Endothelial cell of umbilical vein (primary cell): ENCODE measurements at regions not wholly inside any gene's neighbourhood (a gene's known extent, or its start where the extent isn't known, plus 50 kb on each side); places are given as distances from the start of the nearest gene placed in this dataset.
"Not testable (repeated sequence)": the region's sequence is repeated elsewhere in the genome, so short reads cannot be mapped to it uniquely, and the experiment has no call there.

Source experiments
- EZH2 ChIP-seq: IDR thresholded peaks from 2 replicates; pipeline ENCODE4 v1.6.1; 2012; ENCODE audit warnings: borderline replicate concordance, low read depth, mild to moderate bottlenecking, moderate library complexity, low read length, inconsistent platforms; ENCODE audit not compliant: severe bottlenecking
- FOS ChIP-seq: IDR thresholded peaks from 2 replicates; pipeline ENCODE4 v1.6.1; 2011; ENCODE audit warnings: mild to moderate bottlenecking, low read length, moderate library complexity, borderline replicate concordance; ENCODE audit not compliant: insufficient read depth
- GATA2 ChIP-seq: IDR thresholded peaks from 2 replicates; pipeline ENCODE4 v1.7.0; 2011; ENCODE audit warnings: low read depth, mild to moderate bottlenecking, moderate library complexity, mixed read lengths, low read length; ENCODE audit not compliant: insufficient read length, insufficient read depth
- JUN ChIP-seq: IDR thresholded peaks from 2 replicates; pipeline ENCODE4 v1.6.1; 2011; ENCODE audit warnings: borderline replicate concordance, low read depth; ENCODE audit not compliant: insufficient read length, insufficient read depth
- MYC ChIP-seq: IDR thresholded peaks from one replicate; pipeline ENCODE4 v1.6.1; 2011; ENCODE audit warnings: mild to moderate bottlenecking, low read depth, low read length
- POLR2A ChIP-seq: IDR thresholded peaks from 2 replicates; pipeline ENCODE4 v1.6.1; 2012; ENCODE audit warnings: low read depth, mild to moderate bottlenecking, control low read depth, low read length
- POLR2AphosphoS5 ChIP-seq: IDR thresholded peaks from 2 replicates; pipeline ENCODE4 v1.6.1; 2012; ENCODE audit warnings: low read depth, mild to moderate bottlenecking, control low read depth, low read length, moderate library complexity; ENCODE audit not compliant: insufficient read depth
- TF ChIP-seq, protein P1 (sequence below), 2 donors: IDR thresholded peaks; 1 replicate in 1 of 2; 2 replicates in 1 of 2; pipeline ENCODE4 v1.5.1; 2011; ENCODE audit warnings: low read length in 2 of 2, mild to moderate bottlenecking in 2 of 2, moderate library complexity in 2 of 2, control low read depth in 1 of 2, inconsistent platforms in 1 of 2, low read depth in 1 of 2; ENCODE audit not compliant: insufficient read depth in 1 of 2; ENCODE audit errors: extremely low read depth in 1 of 2
- TF ChIP-seq, protein P2 (sequence below): IDR thresholded peaks from 2 replicates; pipeline ENCODE4 v1.6.1; 2011; ENCODE audit not compliant: insufficient read depth, insufficient read length

DNA sequence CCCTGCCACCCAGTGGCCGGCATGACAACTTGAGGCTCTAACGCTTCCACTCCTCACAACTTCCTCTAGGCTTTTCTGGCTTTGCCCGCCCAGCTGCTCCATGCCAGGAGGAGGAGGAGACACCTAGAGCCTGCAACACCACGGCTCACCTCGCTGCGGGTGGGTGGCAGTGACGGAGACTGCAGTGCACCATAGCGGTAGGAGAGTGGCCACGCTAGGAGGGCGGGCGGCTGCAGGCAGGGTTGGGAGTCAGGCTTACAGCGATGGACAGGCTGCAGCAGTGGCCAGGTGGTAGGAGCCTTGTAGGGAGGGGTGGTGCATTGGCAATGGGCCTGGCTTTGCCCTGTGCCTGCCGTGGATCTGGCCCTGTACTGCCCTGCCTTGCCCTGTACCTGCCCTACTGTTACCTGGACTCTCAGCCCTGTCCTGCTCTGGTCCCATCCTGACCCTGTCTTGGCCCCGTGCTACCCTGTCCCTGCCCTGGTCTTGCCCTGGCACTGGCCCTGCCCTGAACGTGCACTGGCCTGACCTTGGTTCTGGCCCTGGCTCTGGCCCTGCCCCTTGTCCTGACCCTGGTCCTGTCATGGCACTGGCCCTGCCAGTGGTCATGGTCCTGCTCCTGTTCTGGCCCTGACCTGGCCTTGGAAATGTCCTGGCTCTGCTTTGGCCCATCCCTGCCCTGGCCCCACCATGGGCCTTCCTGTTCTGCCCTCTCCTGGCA lies 540.8 kb downstream of the FOXD4L6 start:
- TF ChIP-seq JUN, FOS, POLR2AphosphoS5, POLR2A, EZH2, GATA2, MYC: not testable (repeated sequence)
- TF ChIP-seq, protein P1, sequence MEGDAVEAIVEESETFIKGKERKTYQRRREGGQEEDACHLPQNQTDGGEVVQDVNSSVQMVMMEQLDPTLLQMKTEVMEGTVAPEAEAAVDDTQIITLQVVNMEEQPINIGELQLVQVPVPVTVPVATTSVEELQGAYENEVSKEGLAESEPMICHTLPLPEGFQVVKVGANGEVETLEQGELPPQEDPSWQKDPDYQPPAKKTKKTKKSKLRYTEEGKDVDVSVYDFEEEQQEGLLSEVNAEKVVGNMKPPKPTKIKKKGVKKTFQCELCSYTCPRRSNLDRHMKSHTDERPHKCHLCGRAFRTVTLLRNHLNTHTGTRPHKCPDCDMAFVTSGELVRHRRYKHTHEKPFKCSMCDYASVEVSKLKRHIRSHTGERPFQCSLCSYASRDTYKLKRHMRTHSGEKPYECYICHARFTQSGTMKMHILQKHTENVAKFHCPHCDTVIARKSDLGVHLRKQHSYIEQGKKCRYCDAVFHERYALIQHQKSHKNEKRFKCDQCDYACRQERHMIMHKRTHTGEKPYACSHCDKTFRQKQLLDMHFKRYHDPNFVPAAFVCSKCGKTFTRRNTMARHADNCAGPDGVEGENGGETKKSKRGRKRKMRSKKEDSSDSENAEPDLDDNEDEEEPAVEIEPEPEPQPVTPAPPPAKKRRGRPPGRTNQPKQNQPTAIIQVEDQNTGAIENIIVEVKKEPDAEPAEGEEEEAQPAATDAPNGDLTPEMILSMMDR (IDR thresholded peaks at IDR 0.05; ENCODE audit: extremely low read depth in 1 of 2, insufficient read depth in 1 of 2, low read depth in 1 of 2, low read length in 2 of 2): not testable (repeated sequence)
- TF ChIP-seq, protein P2, sequence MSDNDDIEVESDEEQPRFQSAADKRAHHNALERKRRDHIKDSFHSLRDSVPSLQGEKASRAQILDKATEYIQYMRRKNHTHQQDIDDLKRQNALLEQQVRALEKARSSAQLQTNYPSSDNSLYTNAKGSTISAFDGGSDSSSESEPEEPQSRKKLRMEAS: not testable (repeated sequence)
